CD14-positive monocyte (primary cell): ENCODE measurements at regions not wholly inside any gene's neighbourhood (a gene's known extent, or its start where the extent isn't known, plus 50 kb on each side); places are given as distances from the start of the nearest gene placed in this dataset.

Source experiments
- DNase-seq, 3 donors: peaks; one replicate each; pipeline ENCODE4 v3.0.0-alpha.2; 2011 to 2022
- H2AFZ ChIP-seq: 2 replicates; pipeline ENCODE4 v1.6.0; 2012; ENCODE audit warnings: mild to moderate bottlenecking, low read depth, low read length, inconsistent platforms; ENCODE audit not compliant: insufficient read depth, poor library complexity, severe bottlenecking
- H3K27ac ChIP-seq, 2 donors: 1 replicate in 1 of 2; 2 replicates in 1 of 2; pipeline ENCODE4 v1.5.1; 2012 to 2013; ENCODE audit warnings: low read length in 2 of 2, control low read depth in 1 of 2, inconsistent platforms in 1 of 2, low read depth in 1 of 2, mild to moderate bottlenecking in 1 of 2
- H3K27me3 ChIP-seq, 2 donors: one replicate each; pipeline versions ENCODE4 v1.6.0 to v1.6.1; 2011 to 2013; ENCODE audit warnings: low read length in 2 of 2; ENCODE audit not compliant: control insufficient read depth in 2 of 2, insufficient read depth in 2 of 2
- H3K36me3 ChIP-seq, 2 donors: replicated peaks in 1 of 2; 1 replicate in 1 of 2; 2 replicates in 1 of 2; pipeline versions ENCODE4 v1.5.1 to v1.6.1; 2012 to 2013; ENCODE audit warnings: low read length in 2 of 2, control low read depth in 1 of 2, inconsistent platforms in 1 of 2, mild to moderate bottlenecking in 1 of 2; ENCODE audit not compliant: insufficient read depth in 2 of 2, control insufficient read depth in 1 of 2
- H3K4me1 ChIP-seq, 2 donors: 1 replicate in 1 of 2; 2 replicates in 1 of 2; pipeline versions ENCODE4 v1.5.1 to v1.6.1; 2012 to 2013; ENCODE audit warnings: low read length in 2 of 2, control low read depth in 1 of 2, inconsistent platforms in 1 of 2, mild to moderate bottlenecking in 1 of 2, moderate library complexity in 1 of 2; ENCODE audit not compliant: insufficient read depth in 2 of 2, control insufficient read depth in 1 of 2
- H3K4me2 ChIP-seq: replicated peaks from 2 replicates; pipeline ENCODE3; 2012; ENCODE audit warnings: low read length, moderate library complexity, mild to moderate bottlenecking; ENCODE audit not compliant: poor library complexity, severe bottlenecking; ENCODE audit errors: extremely low read depth
- H3K4me3 ChIP-seq, 3 experiments: fragments of 200-600 bp in 1 of 3; sonication (generic) in 1 of 3; replicated peaks in 1 of 3; 1 replicate in 2 of 3; 2 replicates in 1 of 3; pipeline ENCODE4 v1.5.1; 2011 to 2013; ENCODE audit warnings: low read length in 3 of 3, mild to moderate bottlenecking in 3 of 3, control low read depth in 2 of 3, low read depth in 2 of 3, inconsistent platforms in 1 of 3, moderate library complexity in 1 of 3
- H3K79me2 ChIP-seq: 2 replicates; pipeline ENCODE4 v1.6.0; 2012; ENCODE audit warnings: mild to moderate bottlenecking, control low read depth, inconsistent platforms, low read length, moderate library complexity; ENCODE audit not compliant: insufficient read depth
- H3K9ac ChIP-seq: 2 replicates; pipeline ENCODE4 v1.6.0; 2017; ENCODE audit warnings: low read length, mild to moderate bottlenecking; ENCODE audit not compliant: insufficient read depth, poor library complexity, severe bottlenecking
- H3K9me3 ChIP-seq, 2 donors: replicated peaks in 1 of 2; 1 replicate in 1 of 2; 2 replicates in 1 of 2; pipeline versions ENCODE4 v1.5.1 to v1.6.1; 2012 to 2013; ENCODE audit warnings: low read length in 2 of 2, control low read depth in 1 of 2; ENCODE audit not compliant: control insufficient read depth in 1 of 2, insufficient read depth in 1 of 2
- H4K20me1 ChIP-seq: 2 replicates; pipeline ENCODE4 v1.6.0; 2012; ENCODE audit warnings: mild to moderate bottlenecking, low read length, control low read depth, moderate library complexity; ENCODE audit not compliant: insufficient read depth
- H3K27ac Mint-ChIP-seq, 7 donors: one replicate each; pipeline ENCODE4 v1.8.0; 2020; ENCODE audit warnings: mild to moderate bottlenecking in 7 of 7, mixed read lengths in 7 of 7, moderate library complexity in 6 of 7, inconsistent platforms in 2 of 7
- H3K27me3 Mint-ChIP-seq, 3 donors: one replicate each; pipeline ENCODE4 v1.8.0; 2021 to 2022; ENCODE audit warnings: low read depth in 3 of 3, mild to moderate bottlenecking in 3 of 3, mixed read lengths in 3 of 3, moderate library complexity in 3 of 3, inconsistent platforms in 1 of 3
- H3K36me3 Mint-ChIP-seq, 2 donors: one replicate each; pipeline ENCODE4 v1.8.0; 2020; ENCODE audit warnings: mixed read lengths in 2 of 2, inconsistent platforms in 1 of 2, mild to moderate bottlenecking in 1 of 2
- H3K4me1 Mint-ChIP-seq: one replicate; pipeline ENCODE4 v1.8.0; 2020; ENCODE audit warnings: mild to moderate bottlenecking, mixed read lengths
- H3K4me3 Mint-ChIP-seq, 2 donors: one replicate each; pipeline ENCODE4 v1.8.0; 2020; ENCODE audit warnings: mild to moderate bottlenecking in 2 of 2, mixed read lengths in 2 of 2, moderate library complexity in 1 of 2
- H3K9me3 Mint-ChIP-seq, 7 donors: one replicate each; pipeline ENCODE4 v1.8.0; 2020 to 2022; ENCODE audit warnings: mixed read lengths in 7 of 7, mild to moderate bottlenecking in 6 of 7, moderate library complexity in 6 of 7, inconsistent platforms in 2 of 7
- CTCF ChIP-seq: fragments of 200-600 bp; IDR thresholded peaks from one replicate; pipeline ENCODE4 v1.8.0; 2022; ENCODE audit warnings: antibody characterized with exemption, mild to moderate bottlenecking
- WGBS: methylation state at CpG from one replicate; pipeline ENCODE4 v1.1.5; 2013; ENCODE audit warnings: missing lambda C conversion rate; ENCODE audit not compliant: insufficient coverage; 5-methylcytosine and 5-hydroxymethylcytosine counted together
- intact Hi-C, 2 donors: fragments of 100-400 bp; cut with micrococcal nuclease; formaldehyde crosslinking; loops; one replicate each; pipeline versions ENCODE4 v1.15.0 to v1.15.1; 2023

- no peak for DNase-seq
- no CpG with 5 or more reads among the region's 1 CpG for WGBS
- Mint-ChIP-seq H3K9me3 (peaks cover 0 to 4% (median 0%) of the 10 kb centered on the region in 7 donors), H3K4me3 (no peak overlapping the region), H3K27me3 (peaks cover 0 to 2% (median 0%) of the 10 kb centered on the region in 3 donors), H3K36me3 (no peaks in the 10 kb centered on the region), H3K4me1 (no peaks in the 10 kb centered on the region), H3K27ac (no peak overlapping the region)
- no peaks in the 10 kb centered on the region for H3K4me1 ChIP-seq
- no peak overlapping the region for H2AFZ ChIP-seq
- H3K79me2 ChIP-seq: no peaks in the 10 kb centered on the region
- H3K9ac ChIP-seq: no peak overlapping the region
- intact Hi-C loops: no loop called here
- no peaks in the 10 kb centered on the region for H4K20me1 ChIP-seq
- H3K36me3 ChIP-seq: no peaks in the 10 kb centered on the region
- no peak overlapping the region for H3K4me3 ChIP-seq
- TF ChIP-seq CTCF: no peak
- H3K27ac ChIP-seq: no peak overlapping the region
- no peak overlapping the region for H3K4me2 ChIP-seq
- H3K27me3 ChIP-seq: no peaks in the 10 kb centered on the region
- no peaks in the 10 kb centered on the region for H3K9me3 ChIP-seq
These were observed 220.8 kb downstream of the SPANXN3 start for GRCh38 chrX:143296521-143296920.

- WGBS: 0% methylated on average over 1 of the region's 2 CpGs
- H3K9me3 ChIP-seq: no peaks in the 10 kb centered on the region
- no peaks in the 10 kb centered on the region for H3K79me2 ChIP-seq
These were observed 230.0 kb downstream of the SPANXN3 start for GRCh38 chrX:143287236-143287635.

More at GRCh38 chrX:143287236-143287635, 230.0 kb downstream of the SPANXN3 start:
- H3K4me3 ChIP-seq: no peak overlapping the region
- no peak for TF ChIP-seq CTCF
- H3K4me2 ChIP-seq: no peak overlapping the region
- Mint-ChIP-seq H3K4me3 (no peak overlapping the region), H3K27ac (no peak overlapping the region), H3K4me1 (no peaks in the 10 kb centered on the region), H3K9me3 (peaks cover 0 to 3% (median 0%) of the 10 kb centered on the region in 7 donors), H3K27me3 (no peaks in the 10 kb centered on the region), H3K36me3 (no peaks in the 10 kb centered on the region)
- no peak for DNase-seq
- no peaks in the 10 kb centered on the region for H3K27me3 ChIP-seq
- intact Hi-C loops: no loop called here
- no peaks in the 10 kb centered on the region for H4K20me1 ChIP-seq
- no peaks in the 10 kb centered on the region for H3K36me3 ChIP-seq
- no peaks in the 10 kb centered on the region for H3K4me1 ChIP-seq
- no peak overlapping the region for H3K27ac ChIP-seq
- H3K9ac ChIP-seq: no peak overlapping the region
- H2AFZ ChIP-seq: no peak overlapping the region
